Activated CD4-positive, alpha-beta T cell treated with anti-CD3 and anti-CD28 coated beads for 24 hours (primary cell): ENCODE measurements at regions not wholly inside any gene's neighbourhood (a gene's known extent, or its start where the extent isn't known, plus 50 kb on each side); places are given as distances from the start of the nearest gene placed in this dataset.

Experiments
- DNase-seq, 2 donors: peaks; one replicate each; pipeline ENCODE4 v3.0.0-alpha.2; 2020; ENCODE audit warnings: low read depth in 2 of 2

DNA sequence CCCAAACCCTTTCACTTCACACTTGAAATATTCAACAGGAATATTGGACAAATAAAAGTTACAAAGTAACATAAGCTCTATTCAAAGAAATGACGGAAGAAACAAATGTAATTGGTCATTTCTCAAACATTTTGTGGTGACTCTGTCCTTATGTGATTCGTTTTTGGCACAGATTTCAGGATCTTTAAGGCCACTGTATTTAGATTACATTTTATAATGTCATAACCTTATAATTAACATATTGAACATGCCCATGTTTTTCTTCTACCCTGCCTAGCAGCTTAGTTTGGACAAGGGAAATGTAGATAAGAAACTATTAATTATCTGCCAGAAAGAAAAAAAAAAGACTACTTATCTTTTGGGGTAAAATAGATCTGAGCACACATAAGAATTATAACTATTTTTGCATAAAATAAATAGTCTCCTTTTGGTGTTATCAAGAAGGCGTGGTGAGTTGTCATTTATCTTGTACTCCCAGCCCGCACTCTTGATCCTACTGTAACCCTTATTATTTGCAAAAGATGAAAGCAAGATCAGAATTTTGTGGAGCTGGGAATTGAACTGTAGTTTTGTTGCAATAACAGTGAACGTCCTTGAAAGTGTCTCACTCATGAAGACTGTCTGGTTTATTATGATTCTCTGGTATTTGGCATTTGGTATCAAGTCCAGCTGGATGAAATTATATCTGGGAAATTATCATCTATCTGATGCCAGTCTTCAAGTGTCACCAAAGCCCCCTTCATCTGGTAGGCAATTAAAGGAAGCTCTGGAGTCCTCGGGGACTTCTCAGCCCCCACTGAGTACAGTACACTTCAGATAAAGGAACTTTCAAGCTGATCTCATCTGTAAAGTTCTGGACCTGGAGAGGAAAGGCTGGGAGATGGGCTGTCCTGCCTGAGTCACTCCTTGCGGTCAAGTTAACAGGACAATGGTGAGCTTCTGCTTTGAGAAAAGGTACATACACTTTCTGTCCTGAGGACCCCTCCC, 175.7 kb upstream of the INHBA start:
- no peak for DNase-seq

DNA sequence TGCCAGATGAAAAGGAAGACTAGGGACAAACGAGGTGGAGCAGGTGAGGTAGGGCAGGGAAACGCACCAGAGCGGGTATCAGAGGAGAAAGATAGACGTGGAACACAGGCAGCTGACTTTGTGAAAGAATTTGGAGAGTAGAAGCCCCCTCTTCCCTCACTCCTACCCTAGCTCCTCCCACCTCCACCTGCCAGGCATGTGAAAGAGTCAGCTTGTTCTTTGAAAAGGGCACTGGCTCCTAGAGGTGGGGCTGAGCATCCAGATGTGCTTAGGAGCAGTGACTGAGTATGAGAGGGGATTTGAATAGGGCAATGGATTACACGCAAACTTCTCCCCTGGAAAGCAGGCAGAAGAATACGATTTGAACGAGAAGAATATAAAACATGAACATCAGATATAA, 174.2 kb upstream of the INHBA start:
- no peak for DNase-seq

DNA sequence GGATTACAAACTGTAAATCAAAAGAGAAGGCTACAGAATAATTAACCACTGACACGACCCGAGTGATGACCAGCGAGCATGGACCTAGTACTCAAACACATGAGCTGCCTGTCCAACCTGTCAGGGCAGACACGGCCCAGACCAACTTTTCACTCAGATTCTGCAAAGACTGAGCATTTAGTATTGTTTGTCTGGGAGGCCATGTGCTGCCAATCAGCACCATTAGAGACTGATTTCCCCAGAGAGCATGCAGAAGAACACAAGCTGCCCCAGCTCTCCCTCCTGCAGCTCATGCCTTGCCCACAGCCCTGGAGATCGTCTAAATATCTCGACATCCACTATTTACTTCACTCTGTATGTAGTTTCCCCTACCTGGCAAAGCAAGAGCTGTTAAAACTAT, 172.6 kb upstream of the INHBA start:
- no peak for DNase-seq

DNA sequence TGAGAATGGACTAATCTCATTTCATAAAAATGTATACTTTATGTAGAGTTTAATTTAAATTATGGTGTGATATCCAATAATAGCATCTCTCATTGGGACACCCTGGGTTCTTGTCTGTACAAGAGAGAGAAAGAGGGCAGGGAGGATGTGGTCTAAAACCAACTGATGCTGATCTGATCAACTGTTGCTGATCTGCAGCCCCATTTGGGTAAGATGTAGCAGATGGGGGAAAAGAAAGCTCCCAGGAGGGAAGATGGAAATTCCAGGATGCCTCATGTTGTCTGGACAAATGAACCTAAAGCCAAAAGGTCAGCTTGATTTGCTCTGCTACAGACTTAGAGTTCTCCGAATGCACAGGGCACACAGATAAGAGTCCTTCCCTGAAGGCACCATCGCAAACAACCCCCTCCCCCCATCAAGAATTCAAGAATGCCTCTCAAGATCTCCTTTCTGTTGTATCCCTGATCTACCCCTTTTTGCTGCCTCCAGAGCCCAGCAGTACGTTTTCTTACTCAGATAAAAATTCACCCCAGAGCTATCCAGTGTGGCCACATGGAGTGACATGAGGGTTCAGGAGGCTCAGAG, 171.4 kb upstream of the INHBA start:
- no peak for DNase-seq

DNA sequence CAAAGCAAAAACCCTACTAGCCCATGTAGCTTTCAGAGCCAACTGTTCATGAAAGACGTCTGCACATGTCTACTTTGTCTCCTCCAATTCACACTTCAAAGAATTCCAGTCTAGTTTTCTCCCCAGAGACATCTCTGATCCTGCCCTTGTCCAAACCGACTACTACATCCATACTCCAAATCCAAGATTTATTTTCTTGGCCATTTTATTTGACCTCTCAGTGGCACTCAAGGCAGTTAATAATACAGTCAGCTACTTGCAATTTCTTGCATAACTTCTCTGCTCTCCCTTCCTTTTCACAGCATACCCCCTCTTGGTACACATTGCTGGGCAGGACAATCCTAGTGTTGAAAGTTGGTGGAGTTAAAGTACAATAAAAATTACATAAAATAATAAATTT, 170.9 kb upstream of the INHBA start:
- no peak for DNase-seq

DNA sequence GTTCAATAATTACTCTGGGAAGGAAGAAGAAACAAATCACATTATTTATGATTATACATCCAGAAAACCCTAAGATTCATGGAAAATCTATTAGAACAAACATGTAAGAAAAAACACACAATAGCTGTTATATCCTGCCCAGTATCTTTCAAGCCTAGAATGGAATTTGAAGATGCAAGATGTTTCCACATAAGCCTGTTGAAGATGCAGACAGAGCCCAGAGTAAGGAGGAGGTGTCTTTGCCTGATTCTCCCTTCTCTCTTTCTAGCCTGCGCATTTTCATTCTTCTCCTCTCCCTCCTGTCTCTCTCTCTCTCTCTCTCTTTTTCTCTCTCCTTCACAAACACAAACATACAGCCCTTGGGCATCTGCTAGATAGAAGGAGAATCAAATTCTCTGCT, 170.1 kb upstream of the INHBA start:
- DNase-seq = no peak

DNA sequence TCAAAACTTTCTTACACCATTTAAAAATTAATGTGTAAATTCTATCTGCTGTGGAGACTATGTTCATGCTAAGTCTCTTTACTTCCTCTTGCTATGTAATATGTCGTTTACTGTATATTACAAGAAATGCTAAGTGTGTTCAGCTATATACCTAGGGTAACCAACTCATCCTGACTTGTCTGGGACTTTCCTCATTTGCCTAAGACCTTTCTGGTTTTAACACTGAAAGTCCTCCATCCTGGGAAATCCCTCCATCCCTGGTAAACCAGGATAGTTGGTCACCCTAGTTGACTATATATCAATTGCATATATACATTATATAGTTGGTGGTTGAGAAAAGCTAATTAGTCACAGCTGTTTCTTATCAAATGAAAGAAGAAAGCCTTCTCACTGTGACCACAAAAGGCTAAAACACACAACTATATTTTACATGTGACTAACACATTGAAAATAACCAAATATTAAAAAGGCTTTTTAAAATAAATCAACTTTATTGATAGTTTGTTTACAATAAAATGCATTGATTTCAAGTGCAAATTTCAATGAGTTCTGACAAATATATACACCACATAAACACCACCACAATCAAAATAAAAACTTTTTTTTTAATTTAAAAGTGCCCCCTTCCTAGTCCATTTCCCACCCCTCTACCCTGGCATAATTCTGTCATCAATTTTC, 167.7 kb upstream of the INHBA start:
- DNase-seq = no peak

DNA sequence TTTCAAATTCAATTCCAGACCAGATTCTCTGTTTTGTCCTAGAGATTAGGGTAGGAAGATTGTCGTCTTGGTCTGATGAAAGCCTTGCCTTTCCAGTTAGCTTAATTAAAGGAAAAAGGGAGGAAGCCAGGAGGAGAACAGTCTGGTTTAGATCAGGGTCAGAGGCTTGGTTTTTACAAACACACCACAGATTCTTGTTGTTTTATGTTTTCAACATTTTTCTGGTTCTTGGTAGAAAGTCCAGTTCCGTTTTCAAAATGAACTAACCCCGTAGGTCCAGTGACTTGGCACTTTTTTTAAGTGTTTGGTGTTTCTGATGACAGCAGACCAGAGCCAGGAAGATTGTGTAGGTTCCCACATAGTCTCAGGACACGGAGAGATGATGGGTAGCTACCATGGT, 167.1 kb upstream of the INHBA start:
- no peak for DNase-seq

DNA sequence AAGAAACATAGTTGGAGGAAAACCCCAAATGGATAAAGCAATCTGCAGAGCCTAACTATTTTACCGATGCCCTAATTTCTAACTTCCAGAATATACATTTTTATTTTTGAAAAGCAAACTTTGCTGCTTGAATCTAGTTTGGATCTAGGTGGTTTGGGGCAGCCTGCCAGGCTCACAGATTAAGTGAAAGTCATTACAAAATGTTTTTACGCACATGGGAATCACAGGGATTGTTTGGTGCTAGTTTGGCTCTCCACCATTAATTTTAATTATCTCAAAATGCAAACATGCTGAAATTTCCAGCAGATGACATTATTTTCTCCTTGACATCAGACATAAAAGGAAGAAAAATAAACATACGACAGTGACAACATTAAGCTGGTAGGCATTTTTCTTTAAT, 166.7 kb upstream of the INHBA start:
- DNase-seq = no peak

DNA sequence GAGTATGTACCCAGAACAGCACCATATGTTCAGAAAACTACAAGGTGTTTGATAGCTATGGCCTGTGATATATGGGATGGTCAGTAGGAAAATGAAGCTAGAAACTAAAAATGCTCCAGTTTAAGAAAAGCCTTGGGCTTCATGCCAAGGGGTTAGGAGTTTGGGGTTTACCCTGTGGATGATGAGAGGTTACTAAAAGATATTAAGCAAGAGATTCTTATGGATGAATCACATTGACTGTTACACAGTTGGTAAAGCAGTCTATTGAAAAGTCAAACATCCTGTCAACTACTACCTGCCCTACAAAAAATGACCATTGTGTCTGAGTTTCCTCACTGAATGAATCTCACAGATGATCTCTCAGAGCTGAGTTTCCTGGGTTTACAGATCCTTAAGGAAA, 166.2 kb upstream of the INHBA start:
- no peak for DNase-seq

DNA sequence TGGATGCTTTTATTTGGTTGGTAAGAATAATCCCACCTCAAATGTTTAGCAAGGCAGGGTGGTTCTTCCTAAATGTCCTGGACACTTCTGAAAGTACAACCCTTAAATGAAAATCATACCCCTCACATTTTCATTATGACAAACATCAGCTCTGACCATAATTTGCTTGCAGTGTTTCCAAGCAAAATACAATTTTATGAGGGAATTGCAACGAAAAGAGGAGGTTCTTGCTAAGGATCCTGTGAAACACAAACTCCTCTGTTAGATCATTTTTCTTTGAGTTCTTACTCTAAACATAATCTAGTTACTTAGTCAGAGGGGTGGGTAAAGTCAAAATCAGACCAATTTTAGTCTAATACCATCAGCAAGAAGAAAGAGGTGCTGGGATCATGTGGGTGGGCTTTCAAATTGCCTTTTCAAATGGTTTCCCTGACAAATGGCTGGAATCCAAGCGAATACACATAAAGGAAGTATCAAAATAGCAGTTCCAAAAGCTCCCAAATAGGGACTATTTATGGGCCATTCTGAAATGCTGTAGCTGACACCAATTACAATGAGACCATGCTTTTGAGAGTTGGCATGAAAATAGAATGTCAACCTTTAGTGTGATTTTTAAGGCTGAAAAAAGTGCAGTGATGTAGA, 164.9 kb upstream of the INHBA start:
- DNase-seq = no peak

DNA sequence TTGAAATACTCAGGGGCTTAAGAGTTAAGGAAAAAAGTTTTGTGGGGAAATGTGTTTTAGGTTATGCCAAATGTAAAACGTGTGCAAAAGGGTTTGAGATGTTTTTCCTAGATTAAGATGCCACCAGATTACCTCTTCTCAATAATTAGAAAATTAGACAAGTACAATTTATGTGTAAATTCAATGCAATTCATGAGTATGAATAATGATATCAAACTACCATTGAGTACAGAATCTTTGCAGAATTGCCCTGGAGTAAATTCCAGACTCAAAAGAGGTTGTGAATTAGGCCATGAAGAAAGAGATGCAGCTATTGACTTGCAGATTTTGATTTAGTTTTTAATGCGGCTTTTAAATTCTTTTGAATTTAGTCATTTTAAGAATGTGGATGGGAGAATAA, 159.4 kb upstream of the INHBA start:
- DNase-seq = no peak

DNA sequence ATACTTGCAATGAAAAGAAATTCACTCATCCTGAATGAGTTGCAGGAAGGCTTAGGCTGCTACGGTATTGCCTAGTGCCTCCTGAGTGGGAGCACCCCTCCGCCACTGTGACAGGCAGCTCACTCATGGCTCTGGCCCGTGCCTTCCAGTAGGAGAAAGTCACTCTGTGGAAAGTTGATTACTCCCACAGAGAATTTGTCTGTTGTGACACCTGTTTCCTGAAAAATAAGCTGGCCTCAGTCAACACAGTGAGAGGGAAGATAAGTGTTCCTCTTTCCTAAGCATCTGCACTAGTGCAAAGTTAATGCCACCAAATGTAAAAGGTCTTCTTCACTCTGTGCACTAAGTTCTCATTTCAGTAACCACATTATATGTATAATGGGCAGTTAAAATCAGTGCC, 158.8 kb upstream of the INHBA start:
- DNase-seq = no peak

DNA sequence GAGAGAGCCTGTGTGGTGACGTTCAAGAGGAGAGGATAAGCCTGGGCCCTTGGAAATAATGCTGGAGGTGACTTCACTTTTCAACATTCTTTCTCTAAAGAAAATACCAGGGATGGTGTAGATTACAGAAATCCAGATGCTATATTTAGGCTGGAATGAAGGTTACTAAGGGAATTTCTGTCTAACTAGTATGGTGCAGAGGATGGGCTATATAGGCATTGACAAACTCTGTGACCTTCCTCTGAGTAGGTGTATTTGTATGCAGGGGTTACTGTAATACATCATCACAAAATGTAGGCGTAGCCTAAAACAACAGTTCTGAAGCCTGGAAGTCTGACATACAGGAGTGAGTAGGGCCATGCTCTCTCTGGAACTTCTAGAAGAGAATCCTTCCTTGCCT, 155.3 kb upstream of the INHBA start:
- DNase-seq = no peak

DNA sequence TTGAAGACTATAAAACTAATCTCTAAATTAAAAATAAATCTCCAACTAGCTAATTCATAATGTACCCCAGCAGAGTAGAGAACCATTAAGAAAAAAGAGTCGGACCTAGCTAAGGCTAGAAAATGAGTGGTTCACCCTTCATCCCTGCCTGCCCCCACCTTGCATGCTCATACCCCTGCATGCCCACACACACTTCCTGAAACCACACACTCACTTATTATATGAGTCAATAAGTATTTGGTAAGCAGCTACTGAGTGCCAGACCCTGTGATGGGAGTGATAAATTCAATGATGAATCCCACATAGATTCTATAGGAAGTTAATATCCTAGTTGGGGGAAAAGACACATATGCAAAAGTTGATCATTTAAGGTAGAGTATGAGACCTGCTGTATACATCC, 152.9 kb upstream of the INHBA start:
- no peak for DNase-seq

DNA sequence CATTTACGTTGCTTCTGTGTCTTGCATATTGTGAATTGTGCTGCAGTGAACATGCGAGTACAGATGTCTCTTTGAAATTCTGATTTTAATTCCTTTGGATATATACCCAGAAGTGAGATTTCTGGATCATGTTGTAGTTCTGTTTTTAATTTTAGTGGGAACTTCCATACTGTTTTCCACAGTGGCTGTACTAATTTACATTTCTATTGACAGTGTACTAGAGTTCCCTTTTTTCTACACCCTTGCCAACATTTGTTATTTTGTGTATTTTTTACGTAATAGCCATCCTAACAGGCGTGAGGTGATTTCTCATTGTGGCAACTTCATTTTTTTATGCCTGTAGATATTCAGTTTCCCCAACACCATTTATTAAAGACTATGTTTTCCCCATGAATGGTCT, 144.7 kb upstream of the INHBA start:
- no peak for DNase-seq

DNA sequence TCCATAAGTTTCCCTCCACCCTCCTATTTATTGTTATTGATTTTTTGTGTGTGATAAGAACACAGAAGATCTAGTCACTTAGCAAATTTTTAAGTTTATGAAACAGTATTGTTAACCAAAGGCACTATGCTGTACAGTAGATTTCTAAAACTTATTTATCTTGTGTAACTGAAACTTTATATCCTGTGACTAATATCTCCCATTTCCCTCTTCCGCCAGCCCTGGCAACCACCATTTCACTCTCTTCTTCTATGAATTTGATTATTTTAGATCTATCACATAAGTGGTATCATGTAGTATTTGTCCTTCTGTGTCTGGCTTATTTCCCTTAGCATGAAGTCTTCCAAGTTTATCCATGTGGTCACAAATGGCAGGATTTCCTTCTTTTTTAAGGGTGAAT, 144.3 kb upstream of the INHBA start:
- no peak for DNase-seq

DNA sequence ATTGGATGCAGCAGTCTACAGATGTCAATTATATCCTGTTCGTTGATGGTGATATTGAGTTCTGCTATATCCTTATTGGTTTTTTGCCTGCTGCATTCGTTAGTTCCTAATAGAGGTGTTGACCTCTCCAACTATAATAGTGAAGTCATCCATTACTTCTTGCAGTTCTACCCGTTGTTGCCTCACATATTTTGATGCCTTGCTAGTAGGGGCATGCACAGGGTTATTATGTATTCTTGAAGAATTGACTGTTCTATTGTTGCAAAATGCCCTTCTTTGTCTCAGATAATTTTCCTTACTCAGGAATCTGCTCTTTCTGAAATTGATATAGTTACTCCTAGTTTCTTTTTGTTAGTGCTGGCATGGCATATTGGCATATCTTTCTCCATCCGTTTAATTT, 140.1 kb upstream of the INHBA start:
- DNase-seq = no peak

DNA sequence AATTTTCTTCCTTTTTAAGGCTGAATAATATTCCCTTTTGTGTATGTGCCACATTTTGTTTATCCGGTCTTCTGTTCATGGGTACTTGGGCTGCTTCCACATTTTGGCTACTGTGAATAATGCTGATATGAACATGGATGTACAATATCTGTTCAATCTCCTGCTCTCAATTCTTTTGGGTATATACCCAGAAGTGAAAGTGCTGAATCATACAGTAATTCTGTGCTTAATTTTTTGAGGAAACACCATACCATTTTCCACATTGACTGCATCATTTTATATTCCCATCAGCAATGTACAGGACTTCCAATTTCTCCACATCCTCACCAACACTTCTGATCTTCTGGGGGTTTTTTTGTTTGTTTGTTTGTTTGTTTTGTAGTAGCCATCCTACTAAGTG, 135.0 kb upstream of the INHBA start:
- DNase-seq = no peak

DNA sequence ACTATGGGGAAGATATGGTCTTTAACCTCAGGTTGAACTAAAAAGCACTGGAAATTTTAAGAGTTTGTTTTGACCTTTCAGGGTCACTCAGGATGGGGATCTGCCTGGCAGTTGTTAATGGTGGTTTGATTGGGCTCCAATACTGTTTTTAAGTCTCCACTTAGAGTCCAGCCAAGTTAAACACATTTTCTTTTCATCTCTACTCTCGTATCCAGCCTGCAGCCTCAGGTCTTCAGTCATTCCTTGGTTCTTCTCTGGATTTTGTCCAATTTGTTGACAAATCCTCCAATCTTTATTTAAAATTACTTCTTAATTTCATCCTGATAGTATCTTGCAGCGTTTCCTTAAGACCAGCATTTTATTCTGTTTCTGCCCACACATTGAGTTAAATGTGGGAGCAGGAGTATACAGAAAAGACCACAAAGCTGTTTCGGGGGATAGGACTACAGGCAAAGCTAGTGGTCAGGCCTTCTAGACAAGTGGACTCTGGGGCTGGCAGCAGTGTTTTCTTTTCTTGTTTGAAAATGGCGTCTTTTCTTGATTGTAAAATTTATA, 133.2 kb upstream of the INHBA start:
- no peak for DNase-seq

DNA sequence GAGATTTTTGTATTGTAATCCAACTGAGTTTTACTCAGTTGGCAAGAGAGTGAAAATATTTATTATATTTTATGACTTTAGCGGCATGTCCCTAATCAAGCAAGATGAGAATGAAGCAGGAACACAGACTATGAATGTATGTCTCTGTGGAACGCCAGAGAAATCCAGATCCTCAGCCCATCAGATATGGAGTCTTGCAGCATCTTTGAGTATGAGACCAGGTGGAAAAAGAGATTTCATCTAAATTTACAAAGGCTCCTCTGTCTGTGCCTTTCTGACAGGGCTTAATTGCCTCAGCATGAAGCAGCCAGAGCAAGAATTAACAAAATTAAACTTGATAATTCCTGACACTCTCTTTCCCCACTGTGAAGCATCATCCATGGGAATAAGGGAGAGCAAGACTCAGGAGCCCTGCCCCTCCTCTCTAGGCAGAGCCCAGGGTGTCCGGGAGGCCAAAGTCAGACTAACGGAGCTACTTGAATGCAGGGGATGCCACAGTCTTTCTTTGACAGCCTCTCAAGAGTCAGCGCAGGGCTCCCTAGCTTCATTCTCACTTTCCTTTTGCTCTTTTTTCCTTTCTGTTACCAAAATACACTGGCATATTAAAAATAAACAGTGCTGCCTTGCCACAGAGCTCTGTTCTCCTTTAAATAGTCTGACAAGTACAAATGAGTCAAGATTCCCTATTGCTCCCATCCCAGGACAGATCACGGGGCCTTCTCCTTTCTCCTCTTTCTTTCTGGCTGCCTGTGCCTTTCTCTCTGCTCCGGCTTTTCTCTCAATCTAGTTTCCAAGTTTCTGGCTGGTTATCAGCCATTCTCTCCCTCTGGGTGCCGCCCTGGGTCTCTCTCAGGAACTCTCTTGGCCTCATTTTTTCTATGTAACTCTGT, 132.2 kb upstream of the INHBA start:
- DNase-seq = no peak
